ENCODE measurements at regions not wholly inside any gene's neighbourhood (a gene's known extent, or its start where the extent isn't known, plus 50 kb on each side); places are given as distances from the start of the nearest gene placed in this dataset.

GRCh38 chr2:204331180-204331579 is 214.1 kb upstream of the PARD3B start:
- no peak overlapping the region for H3K4me3 ChIP-seq (ENCODE audit: low read depth, low read length)
- TF ChIP-seq CTCF (IDR thresholded peaks at IDR 0.05; ENCODE audit: borderline replicate concordance, insufficient read depth, low read depth, low read length) = no peak

GRCh38 chr2:204331988-204332387 is 213.3 kb upstream of the PARD3B start:
- H3K4me3 ChIP-seq (ENCODE audit: low read depth, low read length) = no peak overlapping the region
- TF ChIP-seq CTCF (IDR thresholded peaks at IDR 0.05; ENCODE audit: borderline replicate concordance, insufficient read depth, low read depth, low read length) = no peak

- no peak for TF ChIP-seq CTCF (IDR thresholded peaks at IDR 0.05; ENCODE audit: borderline replicate concordance, insufficient read depth, low read depth, low read length)
- no peak overlapping the region for H3K4me3 ChIP-seq (ENCODE audit: low read depth, low read length)
Measured at GRCh38 chr2:204332706-204333105, 212.6 kb upstream of the PARD3B start.

- no peak overlapping the region for H3K4me3 ChIP-seq (ENCODE audit: low read depth, low read length)
- no peak for TF ChIP-seq CTCF (IDR thresholded peaks at IDR 0.05; ENCODE audit: borderline replicate concordance, insufficient read depth, low read depth, low read length)
Measured at GRCh38 chr2:204333861-204334260, 211.4 kb upstream of the PARD3B start.

- no peak overlapping the region for H3K4me3 ChIP-seq (ENCODE audit: low read depth, low read length)
- no peak for TF ChIP-seq CTCF (IDR thresholded peaks at IDR 0.05; ENCODE audit: borderline replicate concordance, insufficient read depth, low read depth, low read length)
Measured at GRCh38 chr2:204335451-204336058, 209.7 kb upstream of the PARD3B start.

- no peak overlapping the region for H3K4me3 ChIP-seq (ENCODE audit: low read depth, low read length)
- TF ChIP-seq CTCF (IDR thresholded peaks at IDR 0.05; ENCODE audit: borderline replicate concordance, insufficient read depth, low read depth, low read length) = no peak
Measured at GRCh38 chr2:204336153-204336744, 209.0 kb upstream of the PARD3B start.

GRCh38 chr2:204337638-204338037 is 207.6 kb upstream of the PARD3B start:
- no peak for TF ChIP-seq CTCF (IDR thresholded peaks at IDR 0.05; ENCODE audit: borderline replicate concordance, insufficient read depth, low read depth, low read length)

More at GRCh38 chr2:204337638-204338037, 207.6 kb upstream of the PARD3B start:
- no peak overlapping the region for H3K4me3 ChIP-seq (ENCODE audit: low read depth, low read length)

Measured in GM12875 (cell line).